ENCODE measurements at regions not wholly inside any gene's neighbourhood (a gene's known extent, or its start where the extent isn't known, plus 50 kb on each side); places are given as distances from the start of the nearest gene placed in this dataset.
"Not testable (repeated sequence)": the region's sequence is repeated elsewhere in the genome, so short reads cannot be mapped to it uniquely, and the experiment has no call there.

- H3K9me3 ChIP-seq; H3K4me3 ChIP-seq (ENCODE audit: low read depth in 1 of 2, low read length in 1 of 2); H3K27ac ChIP-seq; H3K36me3 ChIP-seq: not testable (repeated sequence)
- H3K27me3 ChIP-seq, result peaks cover 14% of the 10 kb centered on the region
- peaks cover 2 to 17% of the 10 kb centered on the region in 2 experiments for H3K4me1 ChIP-seq (ENCODE audit: control insufficient read depth in 1 of 2, insufficient read depth in 1 of 2, low read depth in 1 of 2, low read length in 1 of 2)
- peak; percentile 42 for TF ChIP-seq CTCF (IDR thresholded peaks at IDR 0.05)
Observed at GRCh38 chr17:30714825-30715622, 109.5 kb downstream of the CRLF3 start.

- H3K27ac ChIP-seq; H3K4me3 ChIP-seq (ENCODE audit: low read depth in 1 of 2, low read length in 1 of 2); H3K36me3 ChIP-seq; H3K9me3 ChIP-seq: not testable (repeated sequence)
- Histone ChIP-seq H3K4me1 (ENCODE audit: control insufficient read depth in 1 of 2, insufficient read depth in 1 of 2, low read depth in 1 of 2, low read length in 1 of 2) (peaks cover 2 to 14% of the 10 kb centered on the region in 2 experiments), H3K27me3 (peaks cover 24% of the 10 kb centered on the region)
Observed at GRCh38 chr17:30713805-30714204, 110.7 kb downstream of the CRLF3 start.

- peaks cover 11 to 23% of the 10 kb centered on the region in 2 experiments for H3K4me1 ChIP-seq (ENCODE audit: control insufficient read depth in 1 of 2, insufficient read depth in 1 of 2, low read depth in 1 of 2, low read length in 1 of 2)
- not testable (repeated sequence) for H3K9me3 ChIP-seq; H3K4me3 ChIP-seq (ENCODE audit: low read depth in 1 of 2, low read length in 1 of 2)
Observed at GRCh38 chr17:30712859-30713258, 111.6 kb downstream of the CRLF3 start.

GRCh38 chr17:30711626-30712507 lies 112.6 kb downstream of the CRLF3 start:
- not testable (repeated sequence) for H3K36me3 ChIP-seq; H3K4me3 ChIP-seq (ENCODE audit: low read depth in 1 of 2, low read length in 1 of 2); H3K9me3 ChIP-seq; H3K27ac ChIP-seq
- Histone ChIP-seq H3K27me3 (peaks cover 43% of the 10 kb centered on the region), H3K4me1 (ENCODE audit: control insufficient read depth in 1 of 2, insufficient read depth in 1 of 2, low read depth in 1 of 2, low read length in 1 of 2) (peaks cover 11 to 29% of the 10 kb centered on the region in 2 experiments)

More at GRCh38 chr17:30712859-30713258, 111.6 kb downstream of the CRLF3 start:
- peaks cover 33% of the 10 kb centered on the region for H3K27me3 ChIP-seq
- not testable (repeated sequence) for H3K27ac ChIP-seq, H3K36me3 ChIP-seq

GRCh38 chr17:30711176-30711575 lies 113.3 kb downstream of the CRLF3 start:
- not testable (repeated sequence) for H3K9me3 ChIP-seq; H3K4me3 ChIP-seq (ENCODE audit: low read depth in 1 of 2, low read length in 1 of 2); H3K36me3 ChIP-seq; H3K27ac ChIP-seq
- Histone ChIP-seq H3K4me1 (ENCODE audit: control insufficient read depth in 1 of 2, insufficient read depth in 1 of 2, low read depth in 1 of 2, low read length in 1 of 2) (peaks cover 15 to 36% of the 10 kb centered on the region in 2 experiments), H3K27me3 (peaks cover 50% of the 10 kb centered on the region)

GRCh38 chr17:30710276-30711088 lies 114.0 kb downstream of the CRLF3 start:
- Histone ChIP-seq H3K4me3 (ENCODE audit: low read depth in 1 of 2, low read length in 1 of 2) (peak overlapping the region; percentile 35 to 67), H3K27me3 (peaks cover 57% of the 10 kb centered on the region), H3K4me1 (ENCODE audit: control insufficient read depth in 1 of 2, insufficient read depth in 1 of 2, low read depth in 1 of 2, low read length in 1 of 2) (peaks cover 20 to 41% of the 10 kb centered on the region in 2 experiments)
- not testable (repeated sequence) for H3K27ac ChIP-seq, H3K36me3 ChIP-seq, H3K9me3 ChIP-seq

- H3K4me3 ChIP-seq (ENCODE audit: low read depth in 1 of 2, low read length in 1 of 2), result peak overlapping the region; percentile 35 to 67
- not testable (repeated sequence) for H3K9me3 ChIP-seq, H3K27ac ChIP-seq, H3K36me3 ChIP-seq
- H3K27me3 ChIP-seq, result peaks cover 65% of the 10 kb centered on the region
- peaks cover 20 to 41% of the 10 kb centered on the region in 2 experiments for H3K4me1 ChIP-seq (ENCODE audit: control insufficient read depth in 1 of 2, insufficient read depth in 1 of 2, low read depth in 1 of 2, low read length in 1 of 2)
Observed at GRCh38 chr17:30709561-30710275, 114.8 kb downstream of the CRLF3 start.

GRCh38 chr17:30709096-30709495 lies 115.4 kb downstream of the CRLF3 start:
- Histone ChIP-seq H3K4me1 (ENCODE audit: control insufficient read depth in 1 of 2, insufficient read depth in 1 of 2, low read depth in 1 of 2, low read length in 1 of 2) (peaks cover 20 to 41% of the 10 kb centered on the region in 2 experiments), H3K4me3 (ENCODE audit: low read depth in 1 of 2, low read length in 1 of 2) (peak overlapping the region; percentile 61 to 67), H3K27me3 (peaks cover 67% of the 10 kb centered on the region)
- H3K36me3 ChIP-seq, H3K9me3 ChIP-seq, H3K27ac ChIP-seq: not testable (repeated sequence)

- Histone ChIP-seq H3K4me1 (ENCODE audit: control insufficient read depth in 1 of 2, insufficient read depth in 1 of 2, low read depth in 1 of 2, low read length in 1 of 2) (peaks cover 20 to 41% of the 10 kb centered on the region in 2 experiments), H3K4me3 (ENCODE audit: low read depth in 1 of 2, low read length in 1 of 2) (peak overlapping the region; percentile 61 to 66), H3K27me3 (peaks cover 67% of the 10 kb centered on the region)
- not testable (repeated sequence) for H3K27ac ChIP-seq, H3K9me3 ChIP-seq, H3K36me3 ChIP-seq
Observed at GRCh38 chr17:30708241-30709078, 116.0 kb downstream of the CRLF3 start.

- not testable (repeated sequence) for H3K9me3 ChIP-seq, H3K27ac ChIP-seq, H3K36me3 ChIP-seq
- peaks cover 20 to 41% of the 10 kb centered on the region in 2 experiments for H3K4me1 ChIP-seq (ENCODE audit: control insufficient read depth in 1 of 2, insufficient read depth in 1 of 2, low read depth in 1 of 2, low read length in 1 of 2)
- peaks cover 67% of the 10 kb centered on the region for H3K27me3 ChIP-seq
- H3K4me3 ChIP-seq (ENCODE audit: low read depth in 1 of 2, low read length in 1 of 2), result peak overlapping the region; percentile 61 to 66
Observed at GRCh38 chr17:30707724-30708240, 116.7 kb downstream of the CRLF3 start.
